ENCODE measurements at regions not wholly inside any gene's neighbourhood (a gene's known extent, or its start where the extent isn't known, plus 50 kb on each side); places are given as distances from the start of the nearest gene placed in this dataset.
"Not testable (repeated sequence)": the region's sequence is repeated elsewhere in the genome, so short reads cannot be mapped to it uniquely, and the experiment has no call there.

GRCh38 chr5:121086671-121087070, 622.6 kb downstream of the PRR16 start:
- TF ChIP-seq POLR2A (IDR thresholded peaks at IDR 0.05) (no peak), CTCF (IDR thresholded peaks at IDR 0.05) (no peak)
- Histone ChIP-seq H3K4me3 (no peak overlapping the region), H3K9me3 (no peaks in the 10 kb centered on the region), H3K36me3 (no peaks in the 10 kb centered on the region), H3K27ac (no peak overlapping the region), H3K27me3 (no peaks in the 10 kb centered on the region), H3K4me1 (no peaks in the 10 kb centered on the region)
- DNase-seq: no peak

DNA sequence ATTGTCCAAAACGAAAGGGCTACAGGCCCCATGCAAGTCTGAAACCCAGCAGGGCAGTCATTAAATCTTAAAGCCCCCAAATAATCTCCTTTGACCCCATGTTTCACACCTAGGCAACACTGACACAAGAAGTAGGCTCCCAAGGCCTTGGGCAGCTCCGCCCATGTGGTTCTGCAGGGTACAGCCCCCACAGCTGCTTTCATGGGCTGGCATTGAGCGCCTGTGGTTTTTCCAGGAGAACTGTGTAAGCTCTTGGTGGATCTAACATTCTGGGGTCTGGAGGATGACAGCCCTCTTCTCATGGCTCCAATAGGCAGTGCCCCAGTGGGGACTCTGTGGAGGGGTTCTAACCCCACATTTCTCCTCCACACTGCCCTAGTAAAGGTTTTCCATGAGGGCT, 623.5 kb downstream of the PRR16 start:
- TF ChIP-seq CTCF (IDR thresholded peaks at IDR 0.05) (no peak), POLR2A (IDR thresholded peaks at IDR 0.05) (no peak)
- Histone ChIP-seq H3K27ac (no peak overlapping the region), H3K4me1 (no peaks in the 10 kb centered on the region)

GRCh38 chr5:121088341-121088740, 624.2 kb downstream of the PRR16 start:
- no peaks in the 10 kb centered on the region for H3K9me3 ChIP-seq
- H3K36me3 ChIP-seq: no peaks in the 10 kb centered on the region
- no peaks in the 10 kb centered on the region for H3K4me1 ChIP-seq
- H3K4me3 ChIP-seq: no peak overlapping the region
- H3K27me3 ChIP-seq: no peaks in the 10 kb centered on the region
- TF ChIP-seq POLR2A (IDR thresholded peaks at IDR 0.05) (no peak), CTCF (IDR thresholded peaks at IDR 0.05) (no peak)
- H3K27ac ChIP-seq: no peak overlapping the region
- DNase-seq: no peak

More for the DNA sequence above, 623.5 kb downstream of the PRR16 start:
- Histone ChIP-seq H3K27me3 (no peaks in the 10 kb centered on the region), H3K9me3 (no peaks in the 10 kb centered on the region), H3K4me3 (no peak overlapping the region), H3K36me3 (no peaks in the 10 kb centered on the region)
- DNase-seq: no peak

- no peak overlapping the region for H3K4me3 ChIP-seq
- H3K27ac ChIP-seq: no peak overlapping the region
- TF ChIP-seq POLR2A (IDR thresholded peaks at IDR 0.05): no peak
- TF ChIP-seq CTCF (IDR thresholded peaks at IDR 0.05): no peak
- no peaks in the 10 kb centered on the region for H3K36me3 ChIP-seq
- no peak for DNase-seq
- no peaks in the 10 kb centered on the region for H3K27me3 ChIP-seq
- H3K9me3 ChIP-seq: no peaks in the 10 kb centered on the region
- H3K4me1 ChIP-seq: no peaks in the 10 kb centered on the region
These were observed 626.7 kb downstream of the PRR16 start for GRCh38 chr5:121090822-121091221.

DNA sequence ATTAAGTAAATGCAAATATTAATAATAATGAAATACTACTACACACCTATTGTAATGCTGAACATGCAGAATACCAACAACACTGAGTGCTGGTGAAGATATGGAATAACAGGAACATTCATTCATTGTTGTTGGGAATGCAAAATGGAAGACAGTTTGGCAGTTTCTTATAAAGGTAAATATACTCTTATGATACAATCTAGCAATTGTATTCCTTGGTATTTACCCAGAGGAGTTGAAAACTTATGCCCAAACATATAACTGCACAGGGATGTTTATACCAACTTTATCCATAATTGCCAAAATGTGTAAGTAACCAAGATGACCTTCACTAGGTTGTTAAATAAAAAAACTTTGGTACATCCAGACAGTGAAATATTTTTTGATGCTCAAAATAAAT, 636.8 kb downstream of the PRR16 start:
- no peak for TF ChIP-seq POLR2A (IDR thresholded peaks at IDR 0.05)
- TF ChIP-seq CTCF (IDR thresholded peaks at IDR 0.05): no peak
- no peak overlapping the region for H3K27ac ChIP-seq
- H3K9me3 ChIP-seq: no peaks in the 10 kb centered on the region
- no peak overlapping the region for H3K4me3 ChIP-seq
- H3K27me3 ChIP-seq: no peaks in the 10 kb centered on the region
- no peaks in the 10 kb centered on the region for H3K4me1 ChIP-seq
- no peak for DNase-seq
- H3K36me3 ChIP-seq: no peaks in the 10 kb centered on the region

DNA sequence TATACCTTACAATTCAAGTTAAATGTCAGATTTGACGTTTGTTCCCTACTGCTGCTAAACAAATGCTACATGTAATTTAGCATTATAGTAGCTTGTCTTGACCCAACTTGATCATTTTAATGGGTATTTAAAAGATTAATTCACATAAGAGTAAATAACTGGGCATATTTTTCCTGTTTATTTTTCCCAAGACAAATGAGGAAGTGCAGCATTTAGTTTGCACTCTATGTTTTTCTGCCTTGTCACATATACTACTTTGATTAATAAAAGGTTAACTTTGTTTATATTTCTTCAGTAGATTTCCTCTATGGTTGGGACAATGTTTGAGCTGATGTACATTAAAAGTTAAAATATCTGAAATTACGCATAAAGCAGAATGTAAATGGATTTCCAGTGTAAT, 641.8 kb downstream of the PRR16 start:
- H3K9me3 ChIP-seq: no peaks in the 10 kb centered on the region
- no peaks in the 10 kb centered on the region for H3K36me3 ChIP-seq
- no peaks in the 10 kb centered on the region for H3K27me3 ChIP-seq
- DNase-seq: no peak
- no peak overlapping the region for H3K4me3 ChIP-seq
- H3K4me1 ChIP-seq: no peaks in the 10 kb centered on the region
- no peak overlapping the region for H3K27ac ChIP-seq
- no peak for TF ChIP-seq CTCF (IDR thresholded peaks at IDR 0.05)
- TF ChIP-seq POLR2A (IDR thresholded peaks at IDR 0.05): no peak

GRCh38 chr5:121106721-121107690, 642.9 kb downstream of the PRR16 start:
- not testable (repeated sequence) for H3K27me3 ChIP-seq, H3K4me3 ChIP-seq, H3K4me1 ChIP-seq, H3K9me3 ChIP-seq, DNase-seq, H3K36me3 ChIP-seq, H3K27ac ChIP-seq

Data from Peyer's patch (tissue), 4 donors.